GM13977 (cell line): ENCODE measurements at regions not wholly inside any gene's neighbourhood (a gene's known extent, or its start where the extent isn't known, plus 50 kb on each side); places are given as distances from the start of the nearest gene placed in this dataset.

Experiments
- DNase-seq: peaks from one replicate; pipeline ENCODE4 v3.0.0; 2012; ENCODE audit warnings: low spot score
- CTCF ChIP-seq: IDR thresholded peaks from 2 replicates; pipeline ENCODE4 v1.5.1; 2012; ENCODE audit warnings: mild to moderate bottlenecking, control low read depth; ENCODE audit not compliant: insufficient read depth; ENCODE audit errors: extremely low read depth, missing control alignments
- in situ Hi-C: fragments of 300-500 bp; cut with MboI; formaldehyde crosslinking; loops from one replicate; pipeline ENCODE4 v1.12.0; 2022; ENCODE audit warnings: low sequenced_read_pairs, low pct_unique_long_range_greater_than_20kb, mixed read lengths, inconsistent platforms; ENCODE audit not compliant: unreplicated experiment

DNA sequence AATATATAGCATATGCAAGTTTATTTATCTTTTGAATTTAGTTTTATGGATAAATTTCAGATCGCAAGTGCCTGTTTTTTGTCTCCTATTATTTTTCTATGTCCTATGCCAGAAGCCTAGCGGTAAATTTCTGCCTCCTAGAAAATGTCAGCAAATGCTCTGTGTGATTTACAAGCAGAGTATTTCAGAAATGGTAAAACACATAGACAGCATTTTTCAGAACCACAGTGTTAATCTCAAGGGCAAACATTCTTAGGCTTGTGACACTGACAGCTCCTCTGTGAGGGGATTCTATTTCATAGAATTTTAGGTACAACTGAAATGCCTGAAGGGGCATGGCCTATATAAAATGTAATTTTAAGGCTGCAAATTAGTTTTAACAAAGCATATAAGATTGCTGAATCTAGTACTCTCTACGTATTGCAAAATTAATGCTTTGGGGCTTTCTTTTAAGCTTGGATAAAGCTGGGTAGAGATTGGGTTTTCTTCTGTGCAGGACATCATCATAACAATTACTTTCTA is 89.9 kb upstream of the PTCHD4 start:
- in situ Hi-C loops = no loop called here
- no peak for TF ChIP-seq CTCF
- no peak for DNase-seq

GRCh38 chr6:48199499-48199898 is 88.5 kb upstream of the PTCHD4 start:
- TF ChIP-seq CTCF = no peak
- in situ Hi-C loops = no loop called here
- DNase-seq = no peak

DNA sequence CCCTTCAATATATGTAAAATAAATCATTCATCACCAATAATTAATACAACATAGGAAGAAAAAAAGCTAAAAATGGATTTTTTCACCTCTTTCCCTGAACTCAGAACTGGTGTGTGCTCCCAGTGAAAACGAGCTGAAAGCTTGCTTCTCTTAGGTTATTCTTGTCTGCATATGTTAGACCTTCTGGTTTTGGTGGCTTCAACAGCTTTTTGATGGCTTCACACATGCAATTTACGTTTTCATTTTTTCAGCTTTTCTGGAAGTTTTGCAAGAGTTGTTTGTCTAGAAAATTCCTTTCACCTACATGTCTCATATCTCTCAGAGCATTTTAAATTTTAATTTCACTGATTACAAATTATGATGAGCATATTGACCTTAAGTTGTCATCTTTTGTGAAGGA is 86.9 kb upstream of the PTCHD4 start:
- no peak for TF ChIP-seq CTCF
- in situ Hi-C loops = no loop called here

DNA sequence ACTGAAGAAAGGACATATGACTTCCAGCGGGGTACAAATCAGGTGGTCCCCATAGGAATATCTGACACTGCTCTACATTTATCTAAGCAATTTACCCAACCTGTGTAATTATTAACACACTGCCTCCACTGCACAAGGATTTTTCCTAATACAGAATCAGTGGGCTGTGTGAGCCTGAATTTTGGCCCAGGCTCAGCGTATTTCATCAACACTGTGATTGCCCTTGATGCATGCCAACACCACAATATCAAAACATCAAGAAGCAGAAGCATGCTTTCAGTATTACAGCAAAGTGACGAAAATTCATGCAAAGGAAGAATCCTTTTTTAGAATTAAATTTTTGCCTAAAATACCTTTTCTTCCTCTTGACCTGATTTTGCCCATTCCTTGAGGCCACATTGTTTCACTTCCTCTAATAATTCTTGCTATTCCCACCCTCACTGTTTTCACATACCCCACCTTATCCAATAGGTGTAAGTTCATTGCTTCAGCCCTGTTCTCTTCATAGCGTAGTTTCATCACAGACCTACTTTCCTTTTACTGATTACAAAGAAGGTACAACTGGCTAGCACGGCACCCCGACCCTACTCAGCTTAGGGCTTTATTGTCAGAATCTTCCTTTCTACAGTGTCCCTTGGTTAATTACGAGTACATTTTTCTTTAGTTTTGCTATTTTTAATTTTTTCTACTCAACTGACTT is 83.7 kb upstream of the PTCHD4 start:
- no peak for DNase-seq
- in situ Hi-C loops = no loop called here
- no peak for TF ChIP-seq CTCF

More for the DNA sequence above, 86.9 kb upstream of the PTCHD4 start:
- DNase-seq = no peak

GRCh38 chr6:48188158-48188557 is 77.2 kb upstream of the PTCHD4 start:
- TF ChIP-seq CTCF = no peak
- DNase-seq = no peak
- in situ Hi-C loops = no loop called here

DNA sequence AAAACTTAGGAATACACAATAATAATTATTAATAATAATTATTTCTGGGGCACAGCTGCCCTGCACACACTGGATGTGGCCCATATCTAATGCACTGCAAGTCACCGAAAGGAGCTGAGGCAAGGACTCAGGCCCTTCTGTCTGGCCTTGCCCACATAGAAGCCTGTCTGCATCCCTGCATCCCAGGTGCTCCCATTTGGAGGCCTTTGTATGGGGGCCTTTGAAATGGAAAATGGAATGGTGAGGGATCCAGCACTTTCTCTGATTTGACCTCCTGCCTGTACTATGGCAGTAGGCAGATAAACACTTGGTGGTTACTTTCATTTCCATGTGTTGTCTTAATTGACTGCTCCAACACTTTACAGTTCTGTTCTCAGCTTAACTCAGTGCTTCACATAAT is 75.7 kb upstream of the PTCHD4 start:
- in situ Hi-C loops = no loop called here

More for the DNA sequence above, 75.7 kb upstream of the PTCHD4 start:
- no peak for DNase-seq
- no peak for TF ChIP-seq CTCF
